Mesothelial cell of epicardium (in vitro differentiated cells): ENCODE measurements at regions not wholly inside any gene's neighbourhood (a gene's known extent, or its start where the extent isn't known, plus 50 kb on each side); places are given as distances from the start of the nearest gene placed in this dataset.

ENCODE experiments used
- DNase-seq, 2 experiments: peaks; one replicate each; pipeline ENCODE4 v3.0.0; 2021; ENCODE audit warnings: low spot score in 2 of 2; ENCODE audit not compliant: unreplicated experiment in 2 of 2
- H3K27ac Mint-ChIP-seq: 2 replicates; pipeline ENCODE4 v1.8.0; 2021; ENCODE audit warnings: mixed read lengths
- H3K27me3 Mint-ChIP-seq: 2 replicates; pipeline ENCODE4 v1.8.0; 2021; ENCODE audit warnings: low read depth, mixed read lengths
- H3K36me3 Mint-ChIP-seq: 2 replicates; pipeline ENCODE4 v1.8.0; 2021; ENCODE audit warnings: mixed read lengths
- H3K4me1 Mint-ChIP-seq: 2 replicates; pipeline ENCODE4 v1.8.0; 2021; ENCODE audit warnings: mixed read lengths
- H3K4me3 Mint-ChIP-seq: 2 replicates; pipeline ENCODE4 v1.8.0; 2021; ENCODE audit warnings: mild to moderate bottlenecking, moderate library complexity, mixed read lengths
- H3K9me3 Mint-ChIP-seq: 2 replicates; pipeline ENCODE4 v1.8.0; 2021; ENCODE audit warnings: mixed read lengths
- TF ChIP-seq, protein P1 (sequence below): fragments of 200-600 bp; sonication (generic); IDR thresholded peaks from one replicate; pipeline ENCODE4 v1.5.0; 2021; ENCODE audit warnings: antibody characterized with exemption; ENCODE audit not compliant: unreplicated experiment

DNA sequence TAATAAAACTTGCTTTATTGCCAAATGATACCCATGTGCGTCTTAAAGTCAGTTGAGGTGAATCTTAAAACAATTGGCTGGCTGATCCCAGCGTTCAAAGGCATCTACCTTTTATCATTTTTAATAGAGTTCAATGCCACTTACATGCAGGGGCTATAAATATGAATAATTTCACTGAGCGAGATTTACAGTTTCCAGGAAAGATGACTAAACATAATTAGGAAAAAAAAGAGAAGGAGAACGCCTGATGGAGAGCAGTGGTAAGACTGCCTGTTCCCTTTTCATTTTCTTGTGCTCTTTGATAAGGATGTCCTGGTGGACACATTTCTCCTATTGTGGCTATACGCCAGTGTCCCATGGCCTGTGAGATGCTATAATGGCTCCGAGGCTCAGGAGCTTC is 139.9 kb upstream of the SLC22A23 start:
- Mint-ChIP-seq H3K36me3 (peaks cover 9% of the 10 kb centered on the region), H3K9me3 (peaks cover 35% of the 10 kb centered on the region), H3K4me1 (peaks cover 9% of the 10 kb centered on the region), H3K27me3 (no peaks in the 10 kb centered on the region), H3K4me3 (no peak overlapping the region), H3K27ac (no peak overlapping the region)
- DNase-seq: no peak
- TF ChIP-seq, protein P1, sequence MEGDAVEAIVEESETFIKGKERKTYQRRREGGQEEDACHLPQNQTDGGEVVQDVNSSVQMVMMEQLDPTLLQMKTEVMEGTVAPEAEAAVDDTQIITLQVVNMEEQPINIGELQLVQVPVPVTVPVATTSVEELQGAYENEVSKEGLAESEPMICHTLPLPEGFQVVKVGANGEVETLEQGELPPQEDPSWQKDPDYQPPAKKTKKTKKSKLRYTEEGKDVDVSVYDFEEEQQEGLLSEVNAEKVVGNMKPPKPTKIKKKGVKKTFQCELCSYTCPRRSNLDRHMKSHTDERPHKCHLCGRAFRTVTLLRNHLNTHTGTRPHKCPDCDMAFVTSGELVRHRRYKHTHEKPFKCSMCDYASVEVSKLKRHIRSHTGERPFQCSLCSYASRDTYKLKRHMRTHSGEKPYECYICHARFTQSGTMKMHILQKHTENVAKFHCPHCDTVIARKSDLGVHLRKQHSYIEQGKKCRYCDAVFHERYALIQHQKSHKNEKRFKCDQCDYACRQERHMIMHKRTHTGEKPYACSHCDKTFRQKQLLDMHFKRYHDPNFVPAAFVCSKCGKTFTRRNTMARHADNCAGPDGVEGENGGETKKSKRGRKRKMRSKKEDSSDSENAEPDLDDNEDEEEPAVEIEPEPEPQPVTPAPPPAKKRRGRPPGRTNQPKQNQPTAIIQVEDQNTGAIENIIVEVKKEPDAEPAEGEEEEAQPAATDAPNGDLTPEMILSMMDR: no peak

DNA sequence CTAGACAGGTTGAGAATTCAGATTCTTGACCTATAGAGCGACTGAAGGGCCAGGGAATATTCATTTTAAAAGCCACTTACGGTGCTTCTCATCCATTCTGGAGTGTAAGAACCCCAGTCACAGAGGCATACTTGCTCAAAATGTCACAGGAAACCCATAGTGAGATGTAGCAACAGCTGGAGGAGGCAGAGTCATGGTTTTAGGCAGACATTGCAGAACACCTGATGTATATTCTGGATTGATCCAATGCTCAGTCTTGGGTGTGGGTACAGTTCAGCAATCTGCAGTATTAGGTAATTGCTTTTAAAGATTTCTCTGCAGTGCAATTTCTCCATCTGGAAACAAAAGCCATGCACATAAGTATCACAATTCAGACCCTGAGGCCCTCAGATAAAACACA is 137.4 kb upstream of the SLC22A23 start:
- Mint-ChIP-seq H3K27ac (no peak overlapping the region), H3K27me3 (no peaks in the 10 kb centered on the region), H3K36me3 (no peaks in the 10 kb centered on the region), H3K9me3 (peaks cover 11% of the 10 kb centered on the region), H3K4me1 (peaks cover 9% of the 10 kb centered on the region), H3K4me3 (no peak overlapping the region)
- no peak for DNase-seq
- TF ChIP-seq, protein P1: no peak

DNA sequence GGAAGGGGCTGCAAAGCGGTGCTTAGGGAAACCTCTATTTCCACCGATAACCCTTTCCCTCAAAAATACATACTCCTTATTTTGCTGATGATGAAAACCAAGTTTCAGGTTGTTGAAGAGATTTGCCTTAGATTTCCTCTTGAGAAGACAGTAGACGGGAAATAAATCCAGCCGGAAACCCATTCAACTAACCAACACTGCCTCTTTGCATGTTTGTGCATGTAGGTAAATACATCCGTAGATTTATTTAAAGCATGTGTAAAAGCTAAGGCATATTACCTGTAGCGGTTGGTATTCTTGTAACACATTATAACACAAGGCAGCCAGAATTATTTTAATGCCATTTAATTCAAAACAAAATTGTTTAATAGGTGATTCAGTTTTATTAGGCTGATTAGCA is 136.3 kb upstream of the SLC22A23 start:
- Mint-ChIP-seq H3K36me3 (no peaks in the 10 kb centered on the region), H3K27me3 (no peaks in the 10 kb centered on the region), H3K4me1 (peaks cover 9% of the 10 kb centered on the region), H3K4me3 (no peak overlapping the region), H3K27ac (no peak overlapping the region), H3K9me3 (peaks cover under 1% of the 10 kb centered on the region)
- no peak for DNase-seq
- TF ChIP-seq, protein P1: no peak

DNA sequence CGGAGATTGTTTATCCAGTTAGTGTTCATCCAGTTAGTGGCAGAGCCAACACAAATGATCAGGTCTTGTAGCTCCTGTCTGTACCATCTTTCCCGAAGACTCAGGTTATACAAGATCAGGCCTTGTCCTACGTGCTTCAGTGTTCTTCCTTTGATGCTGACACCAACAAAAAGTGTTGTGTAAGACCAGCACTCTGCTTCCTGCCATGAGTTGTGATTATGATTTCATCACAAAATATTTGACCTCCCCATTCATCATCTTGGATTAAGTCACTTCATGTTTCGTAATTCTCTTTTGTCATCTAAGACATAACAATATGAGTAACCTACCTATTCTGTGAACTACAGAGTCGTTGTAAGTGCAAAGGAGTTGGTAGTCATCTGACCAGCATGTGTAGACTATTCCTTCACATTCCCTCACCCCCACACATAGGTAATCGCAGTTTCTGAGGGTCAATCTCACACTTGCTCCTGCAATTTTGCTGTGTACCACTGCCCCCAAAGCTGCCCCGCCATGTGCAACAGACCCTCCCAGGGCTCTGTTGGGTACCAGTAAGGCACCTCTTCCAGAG is 135.6 kb upstream of the SLC22A23 start:
- no peak overlapping the region for H3K27ac Mint-ChIP-seq
- H3K4me1 Mint-ChIP-seq: peaks cover 9% of the 10 kb centered on the region
- no peak overlapping the region for H3K4me3 Mint-ChIP-seq
- H3K27me3 Mint-ChIP-seq: no peaks in the 10 kb centered on the region
- TF ChIP-seq, protein P1: no peak
- peaks cover 4% of the 10 kb centered on the region for H3K9me3 Mint-ChIP-seq
- no peak for DNase-seq
- no peaks in the 10 kb centered on the region for H3K36me3 Mint-ChIP-seq

DNA sequence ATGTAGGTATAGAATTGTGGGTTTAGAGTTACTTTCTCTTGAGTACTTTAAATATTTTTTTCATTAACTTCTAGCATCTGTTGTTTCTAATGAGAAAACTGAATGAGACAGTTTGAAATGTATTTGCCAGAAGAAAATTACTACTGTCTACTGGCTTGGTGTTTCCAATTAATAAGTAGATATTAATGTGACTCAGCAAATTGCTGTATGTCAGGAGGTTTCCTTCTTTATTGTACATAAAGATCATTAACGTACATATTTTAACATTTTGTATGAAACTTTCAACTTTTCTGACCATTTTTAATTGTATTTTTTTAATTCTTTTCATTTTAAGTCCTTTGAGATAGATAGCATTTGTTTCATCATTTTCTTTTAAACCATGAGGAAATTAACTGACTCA is 135.1 kb upstream of the SLC22A23 start:
- Mint-ChIP-seq H3K4me1 (peaks cover 8% of the 10 kb centered on the region), H3K4me3 (no peak overlapping the region), H3K9me3 (peaks cover 9% of the 10 kb centered on the region), H3K36me3 (no peaks in the 10 kb centered on the region), H3K27ac (no peak overlapping the region), H3K27me3 (no peaks in the 10 kb centered on the region)
- TF ChIP-seq, protein P1: no peak
- DNase-seq: no peak

DNA sequence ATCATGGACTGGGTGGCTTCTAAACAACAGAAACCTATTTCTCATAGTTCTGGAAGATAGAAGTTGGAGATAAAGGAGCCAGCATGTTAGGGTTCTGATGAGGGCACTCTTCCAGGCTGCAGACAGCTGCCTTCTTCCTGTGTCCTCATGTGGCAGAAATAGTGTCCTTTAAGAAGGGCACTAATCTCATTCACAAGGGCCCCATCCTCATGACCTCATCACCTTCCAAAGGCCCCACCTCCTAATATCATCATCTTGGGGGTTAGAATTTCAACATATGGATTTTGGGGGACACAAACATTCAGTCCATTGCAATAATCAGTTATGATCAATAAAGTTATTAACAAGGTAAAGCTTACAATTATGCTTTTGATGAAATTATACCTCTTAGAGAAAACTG is 130.8 kb upstream of the SLC22A23 start:
- no peak for DNase-seq
- no peak overlapping the region for H3K4me3 Mint-ChIP-seq
- no peak overlapping the region for H3K27ac Mint-ChIP-seq
- H3K36me3 Mint-ChIP-seq: no peaks in the 10 kb centered on the region
- TF ChIP-seq, protein P1: no peak
- peaks cover 12% of the 10 kb centered on the region for H3K4me1 Mint-ChIP-seq
- H3K9me3 Mint-ChIP-seq: peaks cover 11% of the 10 kb centered on the region
- no peaks in the 10 kb centered on the region for H3K27me3 Mint-ChIP-seq
